Neural cell (in vitro differentiated cells): ENCODE measurements at regions not wholly inside any gene's neighbourhood (a gene's known extent, or its start where the extent isn't known, plus 50 kb on each side); places are given as distances from the start of the nearest gene placed in this dataset.

Experiments used
- POLR2AphosphoS5 ChIP-seq: IDR thresholded peaks from 2 replicates; pipeline ENCODE4 v1.6.1; 2012
- TF ChIP-seq, protein P1 (sequence below): IDR thresholded peaks from 2 replicates; pipeline ENCODE4 v1.6.1; 2012; ENCODE audit warnings: borderline replicate concordance
- TF ChIP-seq, protein P2 (sequence below): fragments of 450-650 bp; IDR thresholded peaks from 2 replicates; pipeline ENCODE4 v1.5.1; 2014; ENCODE audit warnings: antibody characterized with exemption, mild to moderate bottlenecking, moderate library complexity; ENCODE audit not compliant: poor library complexity, severe bottlenecking

DNA sequence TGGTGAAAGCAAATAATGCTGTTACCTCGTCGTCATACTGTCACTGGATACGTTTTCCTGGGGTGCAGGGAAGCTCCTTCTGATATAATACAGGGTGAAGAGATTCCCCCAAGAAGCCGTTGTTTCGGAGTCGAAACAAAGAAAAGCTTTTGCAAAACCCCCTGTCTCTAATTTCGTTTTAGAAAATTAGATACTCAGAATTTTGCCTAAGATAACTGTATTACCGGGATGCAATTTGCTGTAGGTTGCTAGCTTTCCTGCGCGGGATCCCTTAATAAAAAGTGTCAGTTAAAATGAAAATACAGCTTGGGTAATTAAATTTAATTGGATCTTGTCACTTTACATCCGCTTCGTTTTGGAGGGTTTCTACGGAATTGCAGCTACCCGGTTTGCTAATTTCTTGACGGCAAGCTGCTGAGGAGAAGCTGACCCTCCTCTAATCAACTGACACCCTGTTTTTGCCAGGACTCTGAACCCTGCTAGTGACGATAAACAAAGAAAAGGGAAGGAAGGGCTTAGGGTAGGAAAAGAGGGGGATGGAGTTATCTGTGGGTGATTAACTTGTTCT, 174.6 kb downstream of the SHOX start:
- TF ChIP-seq, protein P1, sequence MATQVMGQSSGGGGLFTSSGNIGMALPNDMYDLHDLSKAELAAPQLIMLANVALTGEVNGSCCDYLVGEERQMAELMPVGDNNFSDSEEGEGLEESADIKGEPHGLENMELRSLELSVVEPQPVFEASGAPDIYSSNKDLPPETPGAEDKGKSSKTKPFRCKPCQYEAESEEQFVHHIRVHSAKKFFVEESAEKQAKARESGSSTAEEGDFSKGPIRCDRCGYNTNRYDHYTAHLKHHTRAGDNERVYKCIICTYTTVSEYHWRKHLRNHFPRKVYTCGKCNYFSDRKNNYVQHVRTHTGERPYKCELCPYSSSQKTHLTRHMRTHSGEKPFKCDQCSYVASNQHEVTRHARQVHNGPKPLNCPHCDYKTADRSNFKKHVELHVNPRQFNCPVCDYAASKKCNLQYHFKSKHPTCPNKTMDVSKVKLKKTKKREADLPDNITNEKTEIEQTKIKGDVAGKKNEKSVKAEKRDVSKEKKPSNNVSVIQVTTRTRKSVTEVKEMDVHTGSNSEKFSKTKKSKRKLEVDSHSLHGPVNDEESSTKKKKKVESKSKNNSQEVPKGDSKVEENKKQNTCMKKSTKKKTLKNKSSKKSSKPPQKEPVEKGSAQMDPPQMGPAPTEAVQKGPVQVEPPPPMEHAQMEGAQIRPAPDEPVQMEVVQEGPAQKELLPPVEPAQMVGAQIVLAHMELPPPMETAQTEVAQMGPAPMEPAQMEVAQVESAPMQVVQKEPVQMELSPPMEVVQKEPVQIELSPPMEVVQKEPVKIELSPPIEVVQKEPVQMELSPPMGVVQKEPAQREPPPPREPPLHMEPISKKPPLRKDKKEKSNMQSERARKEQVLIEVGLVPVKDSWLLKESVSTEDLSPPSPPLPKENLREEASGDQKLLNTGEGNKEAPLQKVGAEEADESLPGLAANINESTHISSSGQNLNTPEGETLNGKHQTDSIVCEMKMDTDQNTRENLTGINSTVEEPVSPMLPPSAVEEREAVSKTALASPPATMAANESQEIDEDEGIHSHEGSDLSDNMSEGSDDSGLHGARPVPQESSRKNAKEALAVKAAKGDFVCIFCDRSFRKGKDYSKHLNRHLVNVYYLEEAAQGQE, result no peak
- TF ChIP-seq, protein P2, sequence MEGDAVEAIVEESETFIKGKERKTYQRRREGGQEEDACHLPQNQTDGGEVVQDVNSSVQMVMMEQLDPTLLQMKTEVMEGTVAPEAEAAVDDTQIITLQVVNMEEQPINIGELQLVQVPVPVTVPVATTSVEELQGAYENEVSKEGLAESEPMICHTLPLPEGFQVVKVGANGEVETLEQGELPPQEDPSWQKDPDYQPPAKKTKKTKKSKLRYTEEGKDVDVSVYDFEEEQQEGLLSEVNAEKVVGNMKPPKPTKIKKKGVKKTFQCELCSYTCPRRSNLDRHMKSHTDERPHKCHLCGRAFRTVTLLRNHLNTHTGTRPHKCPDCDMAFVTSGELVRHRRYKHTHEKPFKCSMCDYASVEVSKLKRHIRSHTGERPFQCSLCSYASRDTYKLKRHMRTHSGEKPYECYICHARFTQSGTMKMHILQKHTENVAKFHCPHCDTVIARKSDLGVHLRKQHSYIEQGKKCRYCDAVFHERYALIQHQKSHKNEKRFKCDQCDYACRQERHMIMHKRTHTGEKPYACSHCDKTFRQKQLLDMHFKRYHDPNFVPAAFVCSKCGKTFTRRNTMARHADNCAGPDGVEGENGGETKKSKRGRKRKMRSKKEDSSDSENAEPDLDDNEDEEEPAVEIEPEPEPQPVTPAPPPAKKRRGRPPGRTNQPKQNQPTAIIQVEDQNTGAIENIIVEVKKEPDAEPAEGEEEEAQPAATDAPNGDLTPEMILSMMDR, result no peak
- TF ChIP-seq POLR2AphosphoS5, result no peak
